ENCODE measurements at regions not wholly inside any gene's neighbourhood (a gene's known extent, or its start where the extent isn't known, plus 50 kb on each side); places are given as distances from the start of the nearest gene placed in this dataset.

GRCh38 chr20:22403632-22404361, 180.6 kb downstream of the FOXA2 start:
- DNase-seq = no peak

GRCh38 chr20:22403022-22403631, 181.2 kb downstream of the FOXA2 start:
- no peak for DNase-seq

GRCh38 chr20:22402550-22402949, 181.8 kb downstream of the FOXA2 start:
- no peak for DNase-seq

DNA sequence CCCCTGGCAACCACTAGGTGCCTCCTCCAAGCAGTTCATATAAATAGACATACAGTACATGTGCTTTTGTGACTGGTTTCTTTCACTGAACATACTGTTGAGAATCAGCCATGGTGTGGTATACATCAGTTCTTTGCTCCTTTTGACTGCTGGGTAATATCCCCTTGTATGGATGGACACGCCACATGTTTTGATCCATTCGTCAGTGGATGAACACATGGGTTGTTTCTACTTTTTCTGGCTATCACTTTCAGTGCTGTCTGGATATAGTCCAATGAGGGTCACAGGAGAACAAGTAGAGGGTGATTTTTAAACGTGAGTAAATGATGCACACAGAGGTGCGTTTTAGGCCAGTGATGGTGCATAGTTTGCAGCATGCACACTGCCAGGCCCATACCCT, 183.9 kb downstream of the FOXA2 start:
- DNase-seq = no peak

GRCh38 chr20:22394583-22394982, 189.8 kb downstream of the FOXA2 start:
- no peak for DNase-seq

- DNase-seq = no peak
Observed at GRCh38 chr20:22390543-22390903, 193.8 kb downstream of the FOXA2 start.

- DNase-seq = no peak
Observed at GRCh38 chr20:22389836-22390542, 194.4 kb downstream of the FOXA2 start.

DNA sequence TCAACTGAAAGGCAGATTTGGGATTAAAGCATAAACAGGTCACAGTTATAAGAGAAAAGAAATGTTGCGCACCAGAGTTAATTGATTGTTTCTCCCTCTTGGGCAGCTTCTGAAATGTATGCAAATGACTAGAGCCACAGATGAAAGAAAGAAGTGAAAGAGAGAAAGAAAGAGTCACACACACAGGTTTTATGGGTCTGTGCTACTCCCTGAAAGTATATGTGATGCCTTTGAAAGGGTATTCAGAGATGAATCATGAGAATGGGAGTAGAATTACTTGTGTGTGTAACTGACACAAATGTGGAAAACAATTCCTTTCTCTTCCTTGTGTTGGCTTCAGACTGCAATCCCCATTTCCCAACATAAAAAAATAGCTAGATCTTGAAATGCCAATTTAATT, 196.9 kb downstream of the FOXA2 start:
- no peak for DNase-seq

DNA sequence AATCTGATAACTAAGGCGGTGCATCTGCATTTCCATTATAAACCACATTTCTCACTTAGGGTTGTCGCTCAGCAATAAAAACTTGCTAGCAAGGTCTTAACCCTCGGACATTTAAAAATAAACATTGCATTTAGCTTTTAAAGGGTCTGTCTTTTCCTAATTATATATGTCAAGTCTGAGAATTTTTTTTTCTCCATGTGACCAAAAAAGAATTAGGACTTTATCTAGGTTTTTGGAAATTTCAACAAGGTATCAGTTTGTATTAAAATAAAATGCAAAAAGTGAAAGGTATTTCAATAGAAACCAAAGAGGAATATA, 198.1 kb downstream of the FOXA2 start:
- no peak for DNase-seq

- no peak for DNase-seq
Observed at GRCh38 chr20:22385602-22386305, 198.6 kb downstream of the FOXA2 start.

DNA sequence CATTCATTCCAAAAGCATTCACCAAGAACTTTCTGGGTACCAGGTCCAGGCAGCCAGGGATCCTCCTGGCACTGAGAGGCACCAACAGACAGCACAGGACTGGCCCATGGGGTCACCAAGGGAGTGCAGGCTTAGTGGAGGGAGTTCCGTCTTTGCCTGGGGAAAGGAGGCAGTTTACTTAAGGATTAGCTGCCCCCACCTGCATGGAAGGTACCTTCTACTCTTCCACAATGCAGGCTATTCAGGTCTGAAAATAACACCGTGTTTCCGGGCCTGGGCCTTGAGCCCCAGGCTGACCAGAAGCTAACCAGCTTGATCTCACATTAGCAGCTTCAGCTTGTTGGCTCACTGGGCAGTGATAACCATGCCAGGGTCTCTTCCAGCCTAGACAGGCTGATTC, 199.4 kb downstream of the FOXA2 start:
- no peak for DNase-seq

- no peak for DNase-seq
Observed at GRCh38 chr20:22383156-22383555, 201.2 kb downstream of the FOXA2 start.

GRCh38 chr20:22382742-22383141, 201.6 kb downstream of the FOXA2 start:
- no peak for DNase-seq

GRCh38 chr20:22381812-22382416, 202.5 kb downstream of the FOXA2 start:
- no peak for DNase-seq

- no peak for DNase-seq
Observed at GRCh38 chr20:22379472-22379871, 204.9 kb downstream of the FOXA2 start.

- no peak for DNase-seq
Observed at GRCh38 chr20:22374678-22375590, 209.4 kb downstream of the FOXA2 start.

DNA sequence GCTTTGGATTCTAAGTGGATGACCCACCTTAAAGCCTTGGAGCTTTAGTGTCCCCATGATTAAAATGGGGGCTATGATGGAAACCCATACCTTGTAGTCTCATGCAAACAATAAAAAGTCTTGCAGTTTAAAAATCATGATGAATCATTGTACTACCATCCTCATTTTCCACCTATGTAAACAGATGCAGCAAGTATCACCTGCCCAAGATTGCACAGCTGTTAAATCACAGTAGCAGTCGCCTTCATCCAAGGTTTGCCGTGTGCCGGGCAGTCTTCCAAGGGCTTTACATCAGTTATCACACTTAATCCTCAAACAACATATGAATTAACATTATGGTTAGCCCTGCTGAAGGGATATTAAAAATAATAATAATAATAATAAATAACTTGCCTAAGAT, 210.3 kb downstream of the FOXA2 start:
- DNase-seq = no peak

DNA sequence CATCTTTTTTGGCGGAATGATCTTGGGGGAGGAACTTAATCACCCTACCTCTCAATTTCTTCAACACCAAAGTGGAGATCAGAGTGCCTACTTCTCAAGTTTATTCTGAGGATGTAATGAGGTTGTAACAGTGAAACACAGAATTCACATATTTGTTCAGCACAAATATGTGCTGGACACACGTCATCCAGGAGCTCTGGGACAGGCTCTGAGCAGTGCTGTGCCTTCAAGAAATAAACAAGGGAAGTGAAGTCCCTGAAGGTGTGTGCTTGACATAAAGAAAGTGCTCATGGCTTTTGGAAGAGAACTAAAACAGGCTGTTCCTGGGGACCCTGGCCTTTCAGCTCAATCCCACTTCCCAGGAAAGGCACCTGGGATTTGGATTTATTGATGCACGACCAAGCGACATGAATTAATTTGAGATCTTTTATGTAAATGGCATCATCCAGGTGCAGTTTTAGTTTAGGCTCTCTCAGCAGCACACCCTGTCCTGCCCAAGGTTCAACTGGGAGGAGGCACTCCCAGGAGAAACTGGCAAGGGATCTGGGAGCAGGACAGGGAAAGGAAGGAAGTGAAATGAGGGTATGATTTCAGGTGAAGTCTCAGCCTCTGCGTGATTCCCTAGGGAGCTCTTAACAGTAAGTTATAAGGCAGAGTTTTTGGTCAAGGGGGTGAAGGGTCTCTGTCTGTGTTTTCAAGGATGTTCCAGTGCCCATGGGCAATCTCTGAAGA, 211.0 kb downstream of the FOXA2 start:
- DNase-seq = no peak

- DNase-seq = no peak
Observed at GRCh38 chr20:22371843-22372242, 212.5 kb downstream of the FOXA2 start.

- DNase-seq = no peak
Observed at GRCh38 chr20:22370137-22370536, 214.2 kb downstream of the FOXA2 start.

DNA sequence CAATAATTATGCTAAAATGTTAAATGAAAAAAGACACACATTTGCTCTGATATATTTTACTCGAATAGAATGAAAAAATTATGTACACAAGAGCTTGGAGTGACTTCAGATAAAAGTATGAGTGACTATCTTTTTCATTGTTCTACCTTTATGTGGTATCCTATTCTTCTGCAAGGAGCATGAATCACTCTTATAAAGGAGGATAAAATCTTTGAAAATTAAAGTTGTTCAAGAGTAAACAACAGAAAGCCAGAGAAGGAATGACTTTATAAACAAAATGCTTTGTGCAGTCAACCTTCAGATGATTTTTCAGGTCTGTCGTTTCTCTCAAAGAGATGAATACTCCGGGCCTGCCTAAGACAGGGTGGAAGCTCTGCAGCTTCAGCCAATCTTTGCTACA, 215.3 kb downstream of the FOXA2 start:
- DNase-seq = no peak

All from occipital lobe (tissue), 1 donor.